Choroid plexus epithelial cell (primary cell): ENCODE measurements at regions not wholly inside any gene's neighbourhood (a gene's known extent, or its start where the extent isn't known, plus 50 kb on each side); places are given as distances from the start of the nearest gene placed in this dataset.

Experiments
- DNase-seq: peaks from one replicate; pipeline ENCODE4 v3.0.0-alpha.2; 2010; ENCODE audit warnings: low read depth
- H3K4me3 ChIP-seq: 2 replicates; pipeline ENCODE4 v1.5.1; 2011; ENCODE audit warnings: low read depth, mild to moderate bottlenecking, control low read depth, low read length, moderate library complexity
- TF ChIP-seq, protein P1 (sequence below): conservative IDR thresholded peaks from 2 replicates; pipeline ENCODE4 v1.5.1; 2011; ENCODE audit warnings: low read depth, mild to moderate bottlenecking, control low read depth, inconsistent platforms, low read length, moderate library complexity

DNA sequence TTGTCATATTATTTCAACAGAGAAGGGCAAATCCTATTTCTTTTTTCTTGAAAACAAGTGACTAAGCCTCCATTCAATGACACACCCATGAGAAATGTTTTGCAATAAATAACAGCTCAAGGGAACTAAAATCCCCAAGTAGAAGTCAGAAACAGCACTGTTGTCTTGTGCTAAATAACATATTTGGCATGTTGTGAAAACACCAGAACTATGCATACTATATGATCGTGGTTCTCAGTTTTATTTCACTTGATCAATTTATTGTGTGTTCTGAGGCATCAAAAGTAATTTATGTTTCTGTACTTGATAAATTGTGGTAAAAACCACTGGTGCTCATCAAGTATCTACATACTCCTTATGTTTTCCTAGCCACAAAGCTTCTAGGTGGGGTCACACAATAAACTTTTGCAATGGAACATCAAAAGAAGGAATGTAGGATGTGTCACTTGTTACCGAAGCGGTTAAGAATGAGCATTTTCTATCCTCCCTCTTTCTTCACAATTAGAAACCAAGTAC is 691.7 kb upstream of the CBLB start:
- DNase-seq, result peak; percentile 89
- no peak overlapping the region for H3K4me3 ChIP-seq
- TF ChIP-seq, protein P1, sequence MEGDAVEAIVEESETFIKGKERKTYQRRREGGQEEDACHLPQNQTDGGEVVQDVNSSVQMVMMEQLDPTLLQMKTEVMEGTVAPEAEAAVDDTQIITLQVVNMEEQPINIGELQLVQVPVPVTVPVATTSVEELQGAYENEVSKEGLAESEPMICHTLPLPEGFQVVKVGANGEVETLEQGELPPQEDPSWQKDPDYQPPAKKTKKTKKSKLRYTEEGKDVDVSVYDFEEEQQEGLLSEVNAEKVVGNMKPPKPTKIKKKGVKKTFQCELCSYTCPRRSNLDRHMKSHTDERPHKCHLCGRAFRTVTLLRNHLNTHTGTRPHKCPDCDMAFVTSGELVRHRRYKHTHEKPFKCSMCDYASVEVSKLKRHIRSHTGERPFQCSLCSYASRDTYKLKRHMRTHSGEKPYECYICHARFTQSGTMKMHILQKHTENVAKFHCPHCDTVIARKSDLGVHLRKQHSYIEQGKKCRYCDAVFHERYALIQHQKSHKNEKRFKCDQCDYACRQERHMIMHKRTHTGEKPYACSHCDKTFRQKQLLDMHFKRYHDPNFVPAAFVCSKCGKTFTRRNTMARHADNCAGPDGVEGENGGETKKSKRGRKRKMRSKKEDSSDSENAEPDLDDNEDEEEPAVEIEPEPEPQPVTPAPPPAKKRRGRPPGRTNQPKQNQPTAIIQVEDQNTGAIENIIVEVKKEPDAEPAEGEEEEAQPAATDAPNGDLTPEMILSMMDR, result no peak

DNA sequence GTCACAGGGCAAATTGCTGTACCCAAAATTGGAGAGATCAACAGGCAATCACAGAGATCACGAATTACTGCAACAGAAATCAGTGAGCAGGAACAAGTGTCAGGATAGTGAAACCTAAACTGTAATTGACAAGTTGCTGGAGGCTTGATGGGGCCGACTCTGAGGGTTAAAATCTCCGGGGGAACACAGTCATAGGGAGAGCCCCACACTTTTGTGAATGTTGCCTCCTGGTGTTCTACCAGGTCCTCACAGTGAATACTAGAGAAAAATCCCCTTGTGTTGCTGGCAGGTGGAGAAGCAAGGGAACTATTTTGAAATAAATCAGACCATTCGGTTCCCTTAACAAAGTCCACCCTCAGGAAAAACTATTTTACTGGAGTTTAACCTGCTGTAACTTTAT is 697.5 kb upstream of the CBLB start:
- peak; percentile 41 for DNase-seq
- TF ChIP-seq, protein P1, result peak; percentile 47
- no peak overlapping the region for H3K4me3 ChIP-seq

DNA sequence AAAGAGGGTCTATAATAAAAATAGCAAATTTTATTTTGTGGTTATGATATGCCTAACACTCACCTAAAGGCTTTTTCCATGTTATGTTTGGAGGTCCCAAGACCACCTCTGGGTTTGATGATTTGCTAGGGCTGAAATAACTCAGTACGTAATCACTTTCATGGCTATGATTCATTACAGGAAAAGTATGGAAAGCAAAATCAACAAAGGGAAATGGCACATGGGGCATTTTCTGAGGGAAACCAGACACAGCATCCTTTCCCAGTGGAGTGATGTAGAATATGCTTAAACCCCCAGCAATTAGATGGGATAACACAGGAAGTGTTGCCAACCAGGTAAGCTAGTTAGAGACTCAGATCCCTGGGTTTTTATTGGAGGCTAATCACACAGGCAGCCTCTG is 701.6 kb upstream of the CBLB start:
- TF ChIP-seq, protein P1, result no peak
- H3K4me3 ChIP-seq, result no peak overlapping the region
- no peak for DNase-seq

DNA sequence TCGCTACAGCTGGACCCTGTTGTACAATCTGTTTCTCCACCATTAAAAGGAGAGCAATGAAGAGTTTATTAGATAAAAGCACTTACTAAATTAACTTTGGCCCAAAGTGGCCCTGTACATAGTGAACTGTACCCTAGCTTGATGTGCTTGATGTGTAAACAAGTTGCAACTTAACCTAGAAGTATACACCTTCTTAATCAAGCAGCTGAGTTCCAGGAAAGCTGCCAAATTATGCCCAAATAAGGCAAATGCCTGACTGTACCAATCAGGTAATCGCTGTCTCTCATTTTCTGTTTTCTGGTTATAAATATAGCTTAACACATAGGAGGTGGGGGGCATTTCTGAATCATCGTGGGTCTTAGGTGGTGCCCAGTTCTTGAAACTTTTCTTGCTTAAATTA is 704.8 kb upstream of the CBLB start:
- no peak overlapping the region for H3K4me3 ChIP-seq
- TF ChIP-seq, protein P1, result no peak
- DNase-seq, result no peak

DNA sequence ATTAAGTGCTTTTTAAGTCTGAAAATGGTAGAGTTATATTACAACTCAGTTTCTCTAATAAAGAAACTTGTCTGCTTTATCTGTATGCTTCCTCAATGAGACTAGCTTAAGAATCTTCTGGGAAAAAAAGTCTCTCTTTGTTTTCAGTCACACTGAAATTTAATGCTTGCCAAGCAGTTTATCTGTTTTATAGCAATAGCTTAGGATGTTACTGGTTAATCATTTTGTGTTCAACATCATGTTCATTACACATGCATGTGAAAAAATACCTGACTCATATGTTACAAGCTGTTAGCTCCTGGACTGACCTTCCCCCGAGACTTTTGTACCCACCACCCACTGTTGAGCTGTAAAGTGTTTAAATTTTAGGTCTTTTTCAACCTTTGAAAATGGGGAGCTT is 706.2 kb upstream of the CBLB start:
- no peak for DNase-seq
- TF ChIP-seq, protein P1, result no peak
- no peak overlapping the region for H3K4me3 ChIP-seq

DNA sequence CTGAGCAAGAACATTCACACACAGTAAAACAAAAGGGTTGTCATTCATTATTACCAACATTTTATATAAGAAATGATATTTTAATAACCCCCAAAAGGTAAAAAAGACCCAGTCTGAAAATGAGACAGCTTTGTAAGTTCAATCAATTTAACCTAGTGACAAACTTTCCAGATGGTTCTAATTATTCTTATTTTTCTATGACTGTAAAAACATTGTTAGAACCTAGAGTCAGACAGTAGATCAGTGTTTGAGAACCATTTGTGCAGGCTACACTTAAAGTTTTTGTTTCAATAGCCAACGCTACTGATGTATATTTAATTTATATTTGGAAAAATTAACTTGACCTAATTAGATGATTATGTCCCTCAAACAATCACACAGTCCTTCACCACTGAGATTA is 708.4 kb upstream of the CBLB start:
- TF ChIP-seq, protein P1, result no peak
- H3K4me3 ChIP-seq, result no peak overlapping the region
- DNase-seq, result no peak

DNA sequence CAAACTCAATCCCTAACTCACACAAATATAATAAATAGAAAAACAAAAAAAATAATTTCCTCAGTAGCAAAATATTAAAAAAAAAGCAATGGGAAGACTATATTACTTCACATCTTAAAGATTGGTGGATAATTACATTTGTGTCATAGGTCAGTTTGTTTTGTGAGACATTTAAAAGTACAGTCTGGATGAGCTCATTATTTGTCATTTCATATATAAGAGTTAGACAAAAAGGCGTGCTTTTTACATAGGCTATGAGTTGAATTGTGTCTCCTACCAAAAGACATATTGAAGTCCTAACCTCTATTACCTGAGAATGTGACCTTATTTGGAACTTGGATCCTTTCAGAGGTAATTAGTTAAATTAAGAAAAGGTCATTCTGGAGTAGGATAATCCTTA is 710.1 kb upstream of the CBLB start:
- no peak for DNase-seq
- TF ChIP-seq, protein P1, result no peak
- no peak overlapping the region for H3K4me3 ChIP-seq
